IPS DF 4.7 (cell line): ENCODE measurements at regions not wholly inside any gene's neighbourhood (a gene's known extent, or its start where the extent isn't known, plus 50 kb on each side); places are given as distances from the start of the nearest gene placed in this dataset.

ENCODE experiments used
- DNase-seq: peaks from one replicate; pipeline ENCODE4 v3.0.0-alpha.2; 2013; ENCODE audit warnings: low spot score; ENCODE audit errors: extremely low read depth

GRCh38 chr4:184528713-184529112, 54.4 kb upstream of the IRF2 start:
- DNase-seq, result no peak

GRCh38 chr4:184528051-184528450, 53.7 kb upstream of the IRF2 start:
- no peak for DNase-seq

DNA sequence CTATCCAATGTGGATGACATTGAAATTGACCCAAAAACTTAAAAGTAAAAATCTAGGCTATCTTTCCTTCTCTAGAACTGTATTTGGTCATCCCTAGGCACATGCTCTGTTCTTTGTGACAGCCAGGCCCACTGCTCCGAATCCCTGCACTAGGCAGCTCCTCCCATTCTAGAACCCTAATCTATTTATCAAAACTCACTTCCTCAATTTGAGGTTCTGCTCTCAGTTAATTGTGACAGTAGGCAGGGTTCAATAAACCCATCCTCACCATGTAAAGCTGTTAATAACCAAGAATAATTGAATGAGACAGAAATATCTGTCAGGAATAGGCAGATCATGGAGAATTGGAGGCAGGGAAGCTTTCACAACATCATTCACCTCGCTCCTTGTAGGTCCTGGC, 51.9 kb upstream of the IRF2 start:
- DNase-seq, result no peak
